ENCODE measurements at regions not wholly inside any gene's neighbourhood (a gene's known extent, or its start where the extent isn't known, plus 50 kb on each side); places are given as distances from the start of the nearest gene placed in this dataset.

- TF ChIP-seq CTCF (conservative IDR thresholded peaks at IDR 0.05; ENCODE audit: low read depth): no peak
- DNase-seq (ENCODE audit: low spot score): no peak
- no peak overlapping the region for H3K27ac ChIP-seq
- POLR2A ChIA-PET (ENCODE audit: low non-redundant PET): interaction anchor here (0.6 kb wide), 1 partner anchor 344 kb away, joined by 3 read pairs; no protein-coding TSS in a partner anchor
- CTCF ChIA-PET: no interaction called here
Observed at GRCh38 chr9:86639287-86639686, 285.1 kb upstream of the TUT7 start.

GRCh38 chr9:86638109-86638508, 283.9 kb upstream of the TUT7 start:
- TF ChIP-seq CTCF (conservative IDR thresholded peaks at IDR 0.05; ENCODE audit: low read depth): no peak
- DNase-seq (ENCODE audit: low spot score): no peak
- ChIA-PET CTCF (interaction anchor here (0.6 to 1.2 kb wide), 9 partner anchors 18 to 675 kb away, joined by 3 to 6 read pairs (median 4); no protein-coding TSS in a partner anchor), POLR2A (ENCODE audit: low non-redundant PET) (no interaction called here)
- no peak overlapping the region for H3K27ac ChIP-seq

GRCh38 chr9:86637515-86637914, 283.3 kb upstream of the TUT7 start:
- ChIA-PET POLR2A (ENCODE audit: low non-redundant PET) (no interaction called here), CTCF (interaction anchor here (0.5 to 1.2 kb wide), 20 partner anchors 11 to 687 kb away, joined by 3 to 6 read pairs (median 3); no protein-coding TSS in a partner anchor)
- H3K27ac ChIP-seq: no peak overlapping the region
- peak; percentile 16 for DNase-seq (ENCODE audit: low spot score)
- TF ChIP-seq CTCF (conservative IDR thresholded peaks at IDR 0.05; ENCODE audit: low read depth): peak; percentile 66

GRCh38 chr9:86636519-86636918, 282.3 kb upstream of the TUT7 start:
- ChIA-PET CTCF (interaction anchor here (0.6 to 0.9 kb wide), 3 partner anchors 12 to 182 kb away, joined by 3 to 6 read pairs (median 3); no protein-coding TSS in a partner anchor), POLR2A (ENCODE audit: low non-redundant PET) (no interaction called here)
- no peak for DNase-seq (ENCODE audit: low spot score)
- H3K27ac ChIP-seq: no peak overlapping the region
- TF ChIP-seq CTCF (conservative IDR thresholded peaks at IDR 0.05; ENCODE audit: low read depth): no peak

- no peak for DNase-seq (ENCODE audit: low spot score)
- no peak overlapping the region for H3K27ac ChIP-seq
- POLR2A ChIA-PET (ENCODE audit: low non-redundant PET): no interaction called here
- CTCF ChIA-PET: interaction anchor here (0.6 kb wide), 1 partner anchor 136 kb away, joined by 6 read pairs; no protein-coding TSS in a partner anchor
- no peak for TF ChIP-seq CTCF (conservative IDR thresholded peaks at IDR 0.05; ENCODE audit: low read depth)
Observed at GRCh38 chr9:86636038-86636437, 281.8 kb upstream of the TUT7 start.

- no peak for DNase-seq (ENCODE audit: low spot score)
Observed at GRCh38 chr9:86634501-86634900, 280.3 kb upstream of the TUT7 start.

More at GRCh38 chr9:86634501-86634900, 280.3 kb upstream of the TUT7 start:
- H3K27ac ChIP-seq: no peak overlapping the region
- ChIA-PET POLR2A (ENCODE audit: low non-redundant PET) (no interaction called here), CTCF (no interaction called here)
- TF ChIP-seq CTCF (conservative IDR thresholded peaks at IDR 0.05; ENCODE audit: low read depth): no peak

All from RWPE1 (cell line).